Tibial nerve (tissue), 4 donors: ENCODE measurements at regions not wholly inside any gene's neighbourhood (a gene's known extent, or its start where the extent isn't known, plus 50 kb on each side); places are given as distances from the start of the nearest gene placed in this dataset.

Source experiments
- DNase-seq, 2 donors: peaks; one replicate each; pipeline ENCODE4 v3.0.0-alpha.2; 2019; ENCODE audit warnings: low spot score in 2 of 2
- H3K27ac ChIP-seq, 4 donors: fragments of 200-600 bp; sonication (generic) in 3 of 4; one replicate each; pipeline ENCODE4 v1.5.1; 2017 to 2019; ENCODE audit warnings: mild to moderate bottlenecking in 1 of 4
- H3K27me3 ChIP-seq, 2 donors: fragments of 200-600 bp; sonication (generic) in 1 of 2; one replicate each; pipeline versions ENCODE4 v1.5.1 to v1.6.0; 2017 to 2019
- H3K36me3 ChIP-seq, 3 donors: fragments of 200-600 bp; sonication (generic); one replicate each; pipeline ENCODE4 v1.5.1; 2018 to 2019
- H3K4me1 ChIP-seq, 4 donors: fragments of 200-600 bp; sonication (generic) in 3 of 4; one replicate each; pipeline ENCODE4 v1.5.1; 2017 to 2019
- H3K4me3 ChIP-seq, 4 donors: fragments of 200-600 bp; sonication (generic) in 3 of 4; one replicate each; pipeline ENCODE4 v1.5.1; 2017 to 2019; ENCODE audit warnings: mild to moderate bottlenecking in 1 of 4, moderate library complexity in 1 of 4
- H3K9me3 ChIP-seq, 4 donors: fragments of 200-600 bp; sonication (generic) in 3 of 4; one replicate each; pipeline ENCODE4 v1.5.1; 2017 to 2019
- EP300 ChIP-seq, 2 donors: sonication (generic); formaldehyde crosslinking; IDR thresholded peaks; one replicate each; pipeline ENCODE4 v1.6.1; 2017; ENCODE audit warnings: antibody characterized with exemption in 2 of 2, mild to moderate bottlenecking in 1 of 2
- POLR2A ChIP-seq, 2 donors: fragments of 450-650 bp; IDR thresholded peaks; one replicate each; pipeline ENCODE4 v1.6.1; 2017; ENCODE audit warnings: antibody characterized with exemption in 2 of 2, mild to moderate bottlenecking in 2 of 2, moderate library complexity in 2 of 2
- WGBS, 2 donors: methylation state at CpG; one replicate each; pipeline ENCODE4 v1.1.5; 2018; 5-methylcytosine and 5-hydroxymethylcytosine counted together
- TF ChIP-seq, protein P1 (sequence below), 5 experiments: fragments of 200-600 bp in 3 of 5; fragments of 450-650 bp in 2 of 5; sonication (generic) in 3 of 5; IDR thresholded peaks; one replicate each; pipeline ENCODE4 v1.5.1; 2016 to 2019; ENCODE audit warnings: antibody characterized with exemption in 5 of 5, mild to moderate bottlenecking in 3 of 5, moderate library complexity in 2 of 5

DNA sequence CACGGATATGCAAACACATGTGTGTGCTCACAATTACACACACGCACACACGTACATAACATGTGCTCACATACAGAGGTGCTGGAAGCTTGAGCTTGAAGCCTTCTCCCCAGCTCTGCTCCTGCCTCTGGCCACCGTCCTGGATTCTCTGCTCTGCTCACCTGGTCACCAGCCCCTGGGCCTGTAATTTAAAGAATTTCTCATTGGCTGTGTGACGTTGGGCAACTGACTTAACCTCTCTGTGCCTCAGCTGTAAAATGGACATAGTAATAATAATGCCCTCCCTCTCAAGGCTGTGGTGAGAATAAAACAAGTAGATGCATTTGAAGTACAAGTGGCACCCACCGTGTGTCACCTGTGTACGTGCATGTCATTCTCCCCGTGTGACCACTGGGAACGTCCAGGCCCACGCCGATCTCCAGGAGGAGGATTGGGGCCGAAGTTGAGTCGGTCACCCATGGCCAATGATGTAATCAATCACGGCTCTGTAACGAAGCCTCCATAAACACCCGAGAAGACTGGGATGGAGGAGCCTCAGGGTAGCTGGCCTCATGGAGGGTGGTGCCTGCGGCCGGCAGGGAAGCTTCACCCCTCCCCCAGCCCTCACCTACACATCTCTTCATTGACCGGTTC is 160.9 kb upstream of the AFDN start:
- TF ChIP-seq POLR2A (IDR thresholded peaks at IDR 0.05), result no peak
- TF ChIP-seq, protein P1, sequence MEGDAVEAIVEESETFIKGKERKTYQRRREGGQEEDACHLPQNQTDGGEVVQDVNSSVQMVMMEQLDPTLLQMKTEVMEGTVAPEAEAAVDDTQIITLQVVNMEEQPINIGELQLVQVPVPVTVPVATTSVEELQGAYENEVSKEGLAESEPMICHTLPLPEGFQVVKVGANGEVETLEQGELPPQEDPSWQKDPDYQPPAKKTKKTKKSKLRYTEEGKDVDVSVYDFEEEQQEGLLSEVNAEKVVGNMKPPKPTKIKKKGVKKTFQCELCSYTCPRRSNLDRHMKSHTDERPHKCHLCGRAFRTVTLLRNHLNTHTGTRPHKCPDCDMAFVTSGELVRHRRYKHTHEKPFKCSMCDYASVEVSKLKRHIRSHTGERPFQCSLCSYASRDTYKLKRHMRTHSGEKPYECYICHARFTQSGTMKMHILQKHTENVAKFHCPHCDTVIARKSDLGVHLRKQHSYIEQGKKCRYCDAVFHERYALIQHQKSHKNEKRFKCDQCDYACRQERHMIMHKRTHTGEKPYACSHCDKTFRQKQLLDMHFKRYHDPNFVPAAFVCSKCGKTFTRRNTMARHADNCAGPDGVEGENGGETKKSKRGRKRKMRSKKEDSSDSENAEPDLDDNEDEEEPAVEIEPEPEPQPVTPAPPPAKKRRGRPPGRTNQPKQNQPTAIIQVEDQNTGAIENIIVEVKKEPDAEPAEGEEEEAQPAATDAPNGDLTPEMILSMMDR (IDR thresholded peaks at IDR 0.05), result no peak
- TF ChIP-seq EP300 (IDR thresholded peaks at IDR 0.05), result no peak
- 74 to 78% methylated on average over 19 of the region's 19 CpGs for WGBS, 2 donors
- no peak for DNase-seq

DNA sequence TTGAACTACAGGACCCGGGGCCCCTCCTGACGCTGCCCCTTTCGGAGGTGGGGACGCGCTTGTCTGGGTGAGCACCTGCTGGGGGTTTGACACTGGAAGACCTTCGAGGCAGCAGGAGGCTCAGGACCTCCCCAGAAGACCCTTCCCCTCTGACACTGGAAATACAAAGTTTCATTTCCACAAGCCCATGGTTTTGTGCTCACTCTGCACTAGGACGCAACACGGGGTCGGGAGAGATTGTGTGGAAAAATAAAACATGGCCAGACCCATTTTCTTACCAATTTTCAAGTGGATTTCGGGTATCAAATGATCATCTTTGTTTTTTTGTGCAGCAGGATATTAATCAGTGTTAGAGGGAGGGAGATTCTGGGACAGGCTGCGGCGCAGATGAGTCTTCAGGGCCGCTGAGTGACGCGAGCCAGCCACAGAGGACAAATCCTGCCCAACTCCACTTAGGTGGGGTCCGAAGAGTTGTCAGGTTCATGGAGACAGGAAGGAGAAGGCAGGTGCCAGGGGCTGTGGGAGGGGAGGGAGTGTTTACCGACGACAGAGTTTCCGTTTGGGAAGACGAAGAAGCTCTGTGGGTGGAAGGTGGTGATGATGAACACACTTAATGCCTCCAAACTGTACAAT is 160.0 kb upstream of the AFDN start:
- no peak overlapping the region for H3K27ac ChIP-seq
- H3K27me3 ChIP-seq, result no peaks in the 10 kb centered on the region
- no peak for DNase-seq
- no peaks in the 10 kb centered on the region for H3K36me3 ChIP-seq
- peaks cover 0 to 20% (median 0%) of the 10 kb centered on the region in 4 donors for H3K4me1 ChIP-seq
- no peaks in the 10 kb centered on the region for H3K9me3 ChIP-seq
- 81 to 86% methylated on average over 19 to 20 of the region's 20 CpGs for WGBS, 2 donors
- TF ChIP-seq POLR2A (IDR thresholded peaks at IDR 0.05) (no peak), EP300 (IDR thresholded peaks at IDR 0.05) (no peak)
- TF ChIP-seq, protein P1 (IDR thresholded peaks at IDR 0.05), result no peak
- H3K4me3 ChIP-seq, result no peak overlapping the region

More for the DNA sequence above, 160.9 kb upstream of the AFDN start:
- Histone ChIP-seq H3K9me3 (no peaks in the 10 kb centered on the region), H3K27ac (no peak overlapping the region), H3K4me1 (peaks cover 0 to 29% (median 0%) of the 10 kb centered on the region in 4 donors), H3K4me3 (no peak overlapping the region), H3K36me3 (no peaks in the 10 kb centered on the region), H3K27me3 (no peaks in the 10 kb centered on the region)

DNA sequence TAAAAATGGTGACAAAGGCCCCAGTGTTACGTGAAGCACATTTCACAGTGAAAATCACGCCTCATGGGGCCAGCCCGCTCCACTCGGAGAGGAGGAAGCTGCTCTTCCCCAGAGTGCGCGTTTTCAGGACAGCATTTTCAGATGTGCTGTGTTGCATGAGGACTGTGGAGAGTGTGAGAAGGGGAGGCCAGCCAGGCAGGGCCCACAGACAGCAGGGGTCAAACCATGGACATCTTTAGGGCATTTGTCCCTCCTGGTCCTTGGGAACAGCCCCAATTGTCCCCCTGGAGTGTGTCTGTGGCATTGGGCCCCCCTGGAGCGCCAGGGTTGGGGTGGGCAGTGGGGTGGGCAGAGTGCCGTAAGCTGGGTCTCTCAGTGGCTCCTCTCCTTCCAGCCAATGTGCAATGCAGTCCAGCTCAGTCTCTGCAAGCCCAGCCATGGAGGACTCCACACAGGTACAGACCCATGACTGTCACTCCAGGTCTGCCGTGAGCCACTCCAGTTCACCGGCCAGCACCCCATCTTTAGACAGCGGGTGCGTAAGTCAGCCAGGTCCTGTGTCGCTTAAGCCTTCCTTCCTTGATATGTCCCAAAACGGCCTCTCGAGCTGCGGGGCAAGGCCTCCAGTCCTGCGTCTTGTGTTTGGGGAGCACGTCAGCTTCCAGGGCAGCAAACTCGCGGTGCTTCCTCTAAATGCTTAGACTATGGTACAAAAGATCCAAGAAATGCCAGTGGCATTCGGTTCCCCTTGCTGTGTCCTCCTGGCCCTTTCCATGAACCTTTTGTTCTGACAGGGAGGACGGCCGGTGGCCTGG is 159.3 kb upstream of the AFDN start:
- Histone ChIP-seq H3K27me3 (no peaks in the 10 kb centered on the region), H3K9me3 (no peaks in the 10 kb centered on the region), H3K4me1 (peaks cover 0 to 13% (median 0%) of the 10 kb centered on the region in 4 donors), H3K27ac (peak overlapping the region in 1 of 4 donors; percentile 16), H3K36me3 (no peaks in the 10 kb centered on the region), H3K4me3 (no peak overlapping the region)
- no peak for DNase-seq
- 72 to 80% methylated on average over 16 to 21 of the region's 23 CpGs for WGBS, 2 donors
- TF ChIP-seq, protein P1 (IDR thresholded peaks at IDR 0.05), result no peak
- no peak for TF ChIP-seq EP300 (IDR thresholded peaks at IDR 0.05)
- no peak for TF ChIP-seq POLR2A (IDR thresholded peaks at IDR 0.05)

DNA sequence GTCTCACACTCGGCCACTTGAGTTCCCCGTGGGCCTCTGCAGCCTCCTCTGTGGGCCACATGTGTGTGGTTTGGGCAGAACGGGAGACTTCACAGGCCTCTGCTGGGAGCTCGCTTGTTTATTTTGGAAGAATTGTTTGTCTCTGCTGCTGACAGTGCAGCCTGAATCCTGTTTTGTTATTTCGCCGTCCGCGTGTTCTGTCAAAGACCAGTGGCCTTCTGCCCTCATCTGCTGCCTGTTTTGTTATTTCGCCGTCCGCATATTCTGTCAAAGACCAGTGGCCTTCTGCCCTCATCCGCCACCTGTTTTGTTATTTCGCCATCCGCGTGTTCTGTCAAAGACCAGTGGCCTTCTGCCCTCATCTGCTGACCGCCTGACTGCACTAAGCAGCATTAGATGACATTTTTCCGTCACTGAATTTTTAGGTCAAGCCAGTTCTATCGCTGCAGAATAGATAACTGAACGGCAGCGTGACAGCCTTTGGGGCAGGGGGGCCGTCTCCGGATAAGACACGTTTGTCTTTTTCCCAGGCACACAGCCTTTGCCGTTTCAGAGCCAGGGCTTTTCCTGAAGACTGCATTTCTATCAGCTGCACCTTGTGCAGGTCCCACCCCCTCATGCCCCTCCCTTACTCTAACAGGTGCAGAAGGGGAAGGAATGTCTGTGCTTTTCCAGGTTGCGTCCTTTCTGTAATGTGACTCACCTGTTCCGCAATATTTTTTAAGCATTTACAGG is 158.5 kb upstream of the AFDN start:
- TF ChIP-seq POLR2A (IDR thresholded peaks at IDR 0.05) (no peak), EP300 (IDR thresholded peaks at IDR 0.05) (peak in 1 of 2 donors; percentile 42)
- peaks cover 0 to 12% (median 0%) of the 10 kb centered on the region in 4 donors for H3K4me1 ChIP-seq
- H3K36me3 ChIP-seq, result no peaks in the 10 kb centered on the region
- H3K4me3 ChIP-seq, result no peak overlapping the region
- WGBS, 2 donors, result 33 to 50% methylated on average over 26 of the region's 26 CpGs
- peak overlapping the region in 1 of 4 donors; percentile 16 for H3K27ac ChIP-seq
- H3K27me3 ChIP-seq, result no peaks in the 10 kb centered on the region
- peak in 1 of 2 donors; percentile 56 for DNase-seq
- H3K9me3 ChIP-seq, result no peaks in the 10 kb centered on the region
